Calu3 (cell line): ENCODE measurements at regions not wholly inside any gene's neighbourhood (a gene's known extent, or its start where the extent isn't known, plus 50 kb on each side); places are given as distances from the start of the nearest gene placed in this dataset.

Source experiments
- BruUV-seq: library from RNA; stranded (reverse); fragments of 400-500 nt; replicated peaks from 2 replicates; lab custom pipeline; 2021; lab: Mats Ljungman, UMichigan
- CTCF ChIA-PET: fragments of 300-600 bp; sonication (Branson Sonifier 250); formaldehyde crosslinking; loops from one replicate; lab custom pipeline; 2022; ENCODE audit warnings: antibody characterized with exemption; lab: Charles Lee
- DNase-seq: peaks from one replicate; pipeline ENCODE4 v3.0.0; 2022
- H3K27ac Mint-ChIP-seq: one replicate; pipeline ENCODE4 v1.8.0; 2022; ENCODE audit warnings: mixed read lengths; ENCODE audit not compliant: unreplicated experiment
- H3K27me3 Mint-ChIP-seq: one replicate; pipeline ENCODE4 v1.8.0; 2022; ENCODE audit warnings: mixed read lengths; ENCODE audit not compliant: unreplicated experiment
- H3K36me3 Mint-ChIP-seq: one replicate; pipeline ENCODE4 v1.8.0; 2022; ENCODE audit warnings: mild to moderate bottlenecking, moderate library complexity, mixed read lengths; ENCODE audit not compliant: insufficient read depth, unreplicated experiment
- H3K4me1 Mint-ChIP-seq: one replicate; pipeline ENCODE4 v1.8.0; 2022; ENCODE audit warnings: mild to moderate bottlenecking, low read depth, mixed read lengths; ENCODE audit not compliant: unreplicated experiment
- H3K4me3 Mint-ChIP-seq: one replicate; pipeline ENCODE4 v1.8.0; 2022; ENCODE audit warnings: mild to moderate bottlenecking, low read depth, moderate library complexity, mixed read lengths; ENCODE audit not compliant: unreplicated experiment
- H3K9me3 Mint-ChIP-seq: one replicate; pipeline ENCODE4 v1.8.0; 2022; ENCODE audit warnings: low read depth, mixed read lengths; ENCODE audit not compliant: unreplicated experiment
- intact Hi-C: fragments of 100-400 bp; cut with micrococcal nuclease; formaldehyde crosslinking; loops from one replicate; pipeline ENCODE4 v1.10.0; 2022; ENCODE audit not compliant: unreplicated experiment
- TF ChIP-seq, protein P1 (sequence below): fragments of 200-600 bp; IDR thresholded peaks from one replicate; pipeline ENCODE4 v1.8.0; 2022; ENCODE audit warnings: antibody characterized with exemption; ENCODE audit not compliant: unreplicated experiment

DNA sequence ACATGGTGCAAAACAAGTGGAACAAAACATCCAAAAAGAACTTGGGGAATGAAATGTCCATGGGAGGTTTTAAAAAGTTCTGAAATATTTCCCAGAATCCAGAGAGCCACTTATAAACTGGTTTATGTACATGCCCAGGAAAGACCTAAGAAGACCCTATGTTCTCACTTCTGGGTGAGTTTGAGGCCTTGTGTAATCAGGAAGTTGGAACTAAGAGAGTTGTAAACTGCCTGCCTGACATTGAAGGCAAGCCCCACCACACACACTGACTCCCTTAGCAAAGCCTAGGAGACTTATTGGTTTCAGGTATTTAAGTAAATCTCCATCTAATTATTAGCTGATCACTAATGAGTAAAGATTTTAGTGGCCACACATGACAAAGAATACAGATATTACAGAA lies 142.5 kb downstream of the LRIG3 start:
- CTCF ChIA-PET = interaction anchor here (0.6 kb wide), 1 partner anchor 66 kb away, joined by 3 read pairs; no protein-coding TSS in a partner anchor
- Mint-ChIP-seq H3K27me3 (no peaks in the 10 kb centered on the region), H3K27ac (no peak overlapping the region), H3K4me1 (no peaks in the 10 kb centered on the region), H3K4me3 (no peak overlapping the region), H3K36me3 (no peaks in the 10 kb centered on the region), H3K9me3 (no peaks in the 10 kb centered on the region)
- BruUV-seq = no TSS peak
- DNase-seq = no peak
- TF ChIP-seq, protein P1, sequence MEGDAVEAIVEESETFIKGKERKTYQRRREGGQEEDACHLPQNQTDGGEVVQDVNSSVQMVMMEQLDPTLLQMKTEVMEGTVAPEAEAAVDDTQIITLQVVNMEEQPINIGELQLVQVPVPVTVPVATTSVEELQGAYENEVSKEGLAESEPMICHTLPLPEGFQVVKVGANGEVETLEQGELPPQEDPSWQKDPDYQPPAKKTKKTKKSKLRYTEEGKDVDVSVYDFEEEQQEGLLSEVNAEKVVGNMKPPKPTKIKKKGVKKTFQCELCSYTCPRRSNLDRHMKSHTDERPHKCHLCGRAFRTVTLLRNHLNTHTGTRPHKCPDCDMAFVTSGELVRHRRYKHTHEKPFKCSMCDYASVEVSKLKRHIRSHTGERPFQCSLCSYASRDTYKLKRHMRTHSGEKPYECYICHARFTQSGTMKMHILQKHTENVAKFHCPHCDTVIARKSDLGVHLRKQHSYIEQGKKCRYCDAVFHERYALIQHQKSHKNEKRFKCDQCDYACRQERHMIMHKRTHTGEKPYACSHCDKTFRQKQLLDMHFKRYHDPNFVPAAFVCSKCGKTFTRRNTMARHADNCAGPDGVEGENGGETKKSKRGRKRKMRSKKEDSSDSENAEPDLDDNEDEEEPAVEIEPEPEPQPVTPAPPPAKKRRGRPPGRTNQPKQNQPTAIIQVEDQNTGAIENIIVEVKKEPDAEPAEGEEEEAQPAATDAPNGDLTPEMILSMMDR = no peak
- intact Hi-C loops = no loop called here

DNA sequence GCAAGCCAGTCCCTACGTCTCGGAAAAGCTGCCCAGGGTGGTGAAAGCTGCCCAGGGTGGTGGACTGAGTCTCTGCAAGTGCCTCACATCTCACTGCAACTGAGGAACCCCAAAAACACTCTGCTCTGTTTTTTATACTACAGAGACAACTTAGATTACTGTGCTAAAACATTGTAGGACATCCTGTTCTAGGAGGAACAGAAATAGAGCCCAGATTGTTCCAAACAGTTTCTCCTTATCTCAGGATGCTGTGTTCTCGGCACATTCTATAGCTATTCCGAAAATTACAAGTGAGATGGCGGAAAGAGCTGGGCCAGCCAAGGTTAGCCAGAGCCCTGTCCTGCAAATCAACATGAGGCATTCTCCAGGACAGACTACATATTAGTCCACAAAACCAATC lies 138.7 kb downstream of the LRIG3 start:
- Mint-ChIP-seq H3K4me1 (no peaks in the 10 kb centered on the region), H3K9me3 (no peaks in the 10 kb centered on the region), H3K36me3 (no peaks in the 10 kb centered on the region), H3K4me3 (no peak overlapping the region), H3K27me3 (no peaks in the 10 kb centered on the region), H3K27ac (no peak overlapping the region)
- TF ChIP-seq, protein P1 = no peak
- CTCF ChIA-PET = no interaction called here
- BruUV-seq = no TSS peak
- intact Hi-C loops = no loop called here
- DNase-seq = no peak

DNA sequence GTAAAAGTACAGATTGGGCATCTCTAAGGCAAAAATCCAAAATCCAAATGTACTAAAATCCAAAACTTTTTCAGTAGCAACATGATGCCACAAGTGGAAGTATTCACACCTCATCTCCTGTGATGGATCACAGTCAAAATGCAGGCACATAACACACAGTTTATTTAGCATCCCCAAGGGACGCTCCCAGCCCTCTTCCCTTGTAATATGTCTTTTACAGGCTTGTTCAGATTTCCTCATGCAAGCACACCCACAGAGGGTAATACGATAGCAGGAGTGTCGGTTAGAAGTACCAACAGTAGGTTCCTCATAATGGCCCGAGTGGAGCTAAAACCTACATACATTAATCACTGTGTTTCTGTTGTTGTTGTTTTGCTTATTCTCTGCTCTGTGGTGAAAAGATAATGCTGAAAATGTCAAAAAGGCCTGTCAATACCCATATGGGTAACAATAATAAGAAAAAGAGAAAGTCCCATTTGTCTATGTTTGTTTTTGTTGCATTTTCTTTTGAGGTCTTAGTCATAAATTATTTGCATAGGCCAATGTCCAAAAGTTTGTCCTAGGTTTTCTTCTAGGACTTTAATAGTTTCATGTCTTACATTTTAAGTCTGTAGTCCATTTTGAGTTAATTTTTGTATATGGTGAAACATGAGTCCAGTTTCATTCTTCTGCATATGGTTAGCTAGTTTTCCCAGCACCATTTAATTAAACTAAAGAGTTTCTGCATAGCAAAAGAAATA lies 133.1 kb downstream of the LRIG3 start:
- Mint-ChIP-seq H3K36me3 (no peaks in the 10 kb centered on the region), H3K27me3 (no peaks in the 10 kb centered on the region), H3K4me1 (no peaks in the 10 kb centered on the region), H3K9me3 (no peaks in the 10 kb centered on the region), H3K4me3 (no peak overlapping the region), H3K27ac (no peak overlapping the region)
- DNase-seq = no peak
- TF ChIP-seq, protein P1 = no peak
- intact Hi-C loops = no loop called here
- BruUV-seq = no TSS peak
- CTCF ChIA-PET = no interaction called here

DNA sequence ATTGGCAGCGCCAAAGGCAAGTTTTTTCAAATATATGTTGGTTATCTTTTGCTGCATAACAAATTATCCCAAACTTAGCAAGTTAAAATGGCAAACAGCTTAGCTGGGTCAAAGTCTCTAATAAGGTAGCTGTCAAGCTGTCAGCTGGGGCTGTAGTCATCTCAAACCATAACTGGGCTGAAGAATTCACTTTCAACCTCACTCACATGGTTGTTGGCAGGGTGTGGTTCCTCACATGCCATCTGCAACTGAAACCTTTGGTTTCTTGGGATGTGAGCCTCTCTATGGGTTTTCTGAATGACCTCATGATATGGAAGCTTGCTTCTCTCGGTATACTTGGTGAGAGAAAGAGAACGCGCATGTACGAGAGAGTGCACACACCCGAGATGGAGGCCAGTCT lies 125.4 kb downstream of the LRIG3 start:
- no TSS peak for BruUV-seq
- intact Hi-C loops = no loop called here
- no peak for DNase-seq
- no peaks in the 10 kb centered on the region for H3K9me3 Mint-ChIP-seq
- no peaks in the 10 kb centered on the region for H3K36me3 Mint-ChIP-seq
- CTCF ChIA-PET = interaction anchor here (0.7 kb wide), 2 partner anchors 10 to 37 kb away, joined by 3 read pairs; no protein-coding TSS in a partner anchor
- H3K27me3 Mint-ChIP-seq = no peaks in the 10 kb centered on the region
- TF ChIP-seq, protein P1 = no peak
- H3K4me1 Mint-ChIP-seq = no peaks in the 10 kb centered on the region
- H3K27ac Mint-ChIP-seq = no peak overlapping the region
- H3K4me3 Mint-ChIP-seq = no peak overlapping the region
